ENCODE measurements at regions not wholly inside any gene's neighbourhood (a gene's known extent, or its start where the extent isn't known, plus 50 kb on each side); places are given as distances from the start of the nearest gene placed in this dataset.

- no peak for TF ChIP-seq EZH2 (IDR thresholded peaks at IDR 0.05; ENCODE audit: low read length, missing control alignments)
- TF ChIP-seq CTCF (conservative IDR thresholded peaks at IDR 0.05 in 1 of 2, IDR thresholded peaks at IDR 0.05 in 1 of 2; ENCODE audit: low read depth in 1 of 2, low read length in 2 of 2) = no peak
Observed at GRCh38 chr2:21646345-21646744, 522.6 kb downstream of the TDRD15 start.
